Neural progenitor cell (in vitro differentiated cells): ENCODE measurements at regions not wholly inside any gene's neighbourhood (a gene's known extent, or its start where the extent isn't known, plus 50 kb on each side); places are given as distances from the start of the nearest gene placed in this dataset.

Source experiments
- DNase-seq: peaks from one replicate; pipeline ENCODE4 v3.0.0-alpha.2; 2016; ENCODE audit warnings: low spot score
- H2AFZ ChIP-seq: fragments of 200-600 bp; sonication (generic); replicated peaks from 2 replicates; pipeline ENCODE4 v1.6.1; 2016; ENCODE audit warnings: antibody characterized with exemption
- H3F3A ChIP-seq: fragments of 200-600 bp; sonication (generic); 2 replicates; pipeline ENCODE4 v1.6.1; 2016; ENCODE audit warnings: antibody characterized with exemption, low read depth
- H3K27ac ChIP-seq: fragments of 200-600 bp; sonication (generic); 2 replicates; pipeline ENCODE4 v1.5.1; 2016; ENCODE audit warnings: mild to moderate bottlenecking
- H3K27me3 ChIP-seq: fragments of 200-600 bp; sonication (generic); 2 replicates; pipeline ENCODE4 v1.6.1; 2016; ENCODE audit warnings: mild to moderate bottlenecking, moderate library complexity
- H3K36me3 ChIP-seq: fragments of 200-600 bp; sonication (generic); 2 replicates; pipeline ENCODE4 v1.5.1; 2016
- H3K4me1 ChIP-seq: fragments of 200-600 bp; sonication (generic); 2 replicates; pipeline ENCODE4 v1.6.1; 2016; ENCODE audit warnings: mixed run types
- H3K4me2 ChIP-seq: fragments of 200-600 bp; sonication (generic); 2 replicates; pipeline ENCODE4 v1.6.1; 2016
- H3K4me3 ChIP-seq: fragments of 200-600 bp; sonication (generic); 2 replicates; pipeline ENCODE4 v1.5.1; 2016
- H3K79me2 ChIP-seq: fragments of 200-600 bp; sonication (generic); 2 replicates; pipeline ENCODE4 v1.6.1; 2016; ENCODE audit warnings: low read depth
- H3K9ac ChIP-seq: fragments of 200-600 bp; sonication (generic); 2 replicates; pipeline ENCODE4 v1.6.1; 2016
- H3K9me3 ChIP-seq: fragments of 200-600 bp; sonication (generic); 2 replicates; pipeline ENCODE4 v1.5.1; 2016; ENCODE audit warnings: low read depth
- H4K20me1 ChIP-seq: fragments of 200-600 bp; sonication (generic); 2 replicates; pipeline ENCODE4 v1.6.1; 2016; ENCODE audit warnings: low read depth
- H3K27ac Mint-ChIP-seq: 3 replicates; pipeline ENCODE4 v1.8.0; 2021; ENCODE audit warnings: mixed read lengths
- H3K27me3 Mint-ChIP-seq: 2 replicates; pipeline ENCODE4 v1.8.0; 2022; ENCODE audit warnings: low read depth, mild to moderate bottlenecking, inconsistent platforms, moderate library complexity, mixed read lengths; ENCODE audit not compliant: insufficient read depth
- H3K36me3 Mint-ChIP-seq: 3 replicates; pipeline ENCODE4 v1.8.0; 2021; ENCODE audit warnings: mixed read lengths
- H3K4me1 Mint-ChIP-seq: 3 replicates; pipeline ENCODE4 v1.8.0; 2021; ENCODE audit warnings: mixed read lengths
- H3K4me3 Mint-ChIP-seq: 3 replicates; pipeline ENCODE4 v1.8.0; 2021; ENCODE audit warnings: mild to moderate bottlenecking, moderate library complexity, mixed read lengths
- H3K9me3 Mint-ChIP-seq: 3 replicates; pipeline ENCODE4 v1.8.0; 2020; ENCODE audit warnings: mixed read lengths
- CTCF ChIP-seq: fragments of 200-600 bp; sonication (generic); IDR thresholded peaks from 2 replicates; pipeline ENCODE4 v1.5.1; 2017; ENCODE audit warnings: antibody characterized with exemption, mild to moderate bottlenecking
- EZH2 ChIP-seq: fragments of 200-600 bp; sonication (generic); IDR thresholded peaks from 2 replicates; pipeline ENCODE4 v1.6.1; 2017; ENCODE audit warnings: antibody characterized with exemption, mild to moderate bottlenecking, moderate library complexity
- EZH2phosphoT487 ChIP-seq: fragments of 200-600 bp; sonication (generic); IDR thresholded peaks from 2 replicates; pipeline ENCODE4 v1.6.1; 2017; ENCODE audit warnings: antibody characterized with exemption

- no peak overlapping the region for H3K27ac Mint-ChIP-seq
- no peaks in the 10 kb centered on the region for H3K36me3 Mint-ChIP-seq
Observed at GRCh38 chr5:7040111-7040510, 326.9 kb downstream of the TENT4A start.

GRCh38 chr5:7043797-7044196 lies 330.6 kb downstream of the TENT4A start:
- Mint-ChIP-seq H3K36me3 (no peaks in the 10 kb centered on the region), H3K4me3 (no peak overlapping the region), H3K9me3 (peaks cover 3% of the 10 kb centered on the region), H3K27ac (no peak overlapping the region), H3K27me3 (no peaks in the 10 kb centered on the region), H3K4me1 (no peaks in the 10 kb centered on the region)
- Histone ChIP-seq H2AFZ (no peak overlapping the region), H3K27ac (no peak overlapping the region), H3K9ac (no peak overlapping the region), H3K27me3 (no peaks in the 10 kb centered on the region), H3K36me3 (no peaks in the 10 kb centered on the region), H3K79me2 (no peaks in the 10 kb centered on the region), H3K9me3 (no peaks in the 10 kb centered on the region), H3F3A (no peaks in the 10 kb centered on the region), H4K20me1 (no peaks in the 10 kb centered on the region), H3K4me1 (no peaks in the 10 kb centered on the region), H3K4me3 (no peak overlapping the region), H3K4me2 (no peak overlapping the region)
- no peak for DNase-seq
- TF ChIP-seq EZH2phosphoT487, result no peak
- TF ChIP-seq CTCF, result no peak
- TF ChIP-seq EZH2, result no peak

More at GRCh38 chr5:7040111-7040510, 326.9 kb downstream of the TENT4A start:
- Mint-ChIP-seq H3K4me1 (no peaks in the 10 kb centered on the region), H3K4me3 (no peak overlapping the region), H3K27me3 (peaks cover 2% of the 10 kb centered on the region), H3K9me3 (peaks cover 3% of the 10 kb centered on the region)
- H3F3A ChIP-seq, result no peaks in the 10 kb centered on the region
- H3K4me3 ChIP-seq, result no peak overlapping the region
- no peak overlapping the region for H3K9ac ChIP-seq
- H4K20me1 ChIP-seq, result no peaks in the 10 kb centered on the region
- no peak overlapping the region for H3K4me2 ChIP-seq
- no peak for DNase-seq
- H3K9me3 ChIP-seq, result no peaks in the 10 kb centered on the region
- no peaks in the 10 kb centered on the region for H3K79me2 ChIP-seq
- H3K36me3 ChIP-seq, result no peaks in the 10 kb centered on the region
- no peaks in the 10 kb centered on the region for H3K27me3 ChIP-seq
- no peak overlapping the region for H2AFZ ChIP-seq
- H3K4me1 ChIP-seq, result no peaks in the 10 kb centered on the region
- TF ChIP-seq EZH2 (no peak), CTCF (no peak), EZH2phosphoT487 (no peak)
- H3K27ac ChIP-seq, result no peak overlapping the region

- TF ChIP-seq EZH2, result no peak
- TF ChIP-seq CTCF, result no peak
- TF ChIP-seq EZH2phosphoT487, result no peak
- Histone ChIP-seq H3K4me2 (no peak overlapping the region), H3K79me2 (no peaks in the 10 kb centered on the region), H2AFZ (no peak overlapping the region), H4K20me1 (no peaks in the 10 kb centered on the region), H3K9me3 (no peaks in the 10 kb centered on the region), H3K36me3 (no peaks in the 10 kb centered on the region), H3K27ac (no peak overlapping the region), H3K9ac (no peak overlapping the region), H3K4me3 (no peak overlapping the region), H3K4me1 (no peaks in the 10 kb centered on the region), H3K27me3 (no peaks in the 10 kb centered on the region), H3F3A (no peaks in the 10 kb centered on the region)
- Mint-ChIP-seq H3K36me3 (no peaks in the 10 kb centered on the region), H3K4me1 (no peaks in the 10 kb centered on the region), H3K4me3 (no peak overlapping the region), H3K27ac (no peak overlapping the region), H3K27me3 (no peaks in the 10 kb centered on the region), H3K9me3 (no peaks in the 10 kb centered on the region)
- DNase-seq, result no peak
Observed at GRCh38 chr5:7047511-7048261, 334.5 kb downstream of the TENT4A start.
